Tibial nerve (tissue), 3 donors: ENCODE measurements at regions not wholly inside any gene's neighbourhood (a gene's known extent, or its start where the extent isn't known, plus 50 kb on each side); places are given as distances from the start of the nearest gene placed in this dataset.

Experiments
- CTCF ChIP-seq, 5 experiments: fragments of 200-600 bp in 3 of 5; fragments of 450-650 bp in 2 of 5; sonication (generic) in 3 of 5; IDR thresholded peaks; one replicate each; pipeline ENCODE4 v1.5.1; 2016 to 2019; ENCODE audit warnings: antibody characterized with exemption in 5 of 5, mild to moderate bottlenecking in 3 of 5, moderate library complexity in 2 of 5
- POLR2A ChIP-seq, 2 donors: fragments of 450-650 bp; IDR thresholded peaks; one replicate each; pipeline ENCODE4 v1.6.1; 2017; ENCODE audit warnings: antibody characterized with exemption in 2 of 2, mild to moderate bottlenecking in 2 of 2, moderate library complexity in 2 of 2

- no peak for TF ChIP-seq CTCF (IDR thresholded peaks at IDR 0.05)
- no peak for TF ChIP-seq POLR2A (IDR thresholded peaks at IDR 0.05)
Observed at GRCh38 chr4:38587106-38587505, 76.9 kb upstream of the KLF3 start.
